ENCODE measurements at regions not wholly inside any gene's neighbourhood (a gene's known extent, or its start where the extent isn't known, plus 50 kb on each side); places are given as distances from the start of the nearest gene placed in this dataset.

DNA sequence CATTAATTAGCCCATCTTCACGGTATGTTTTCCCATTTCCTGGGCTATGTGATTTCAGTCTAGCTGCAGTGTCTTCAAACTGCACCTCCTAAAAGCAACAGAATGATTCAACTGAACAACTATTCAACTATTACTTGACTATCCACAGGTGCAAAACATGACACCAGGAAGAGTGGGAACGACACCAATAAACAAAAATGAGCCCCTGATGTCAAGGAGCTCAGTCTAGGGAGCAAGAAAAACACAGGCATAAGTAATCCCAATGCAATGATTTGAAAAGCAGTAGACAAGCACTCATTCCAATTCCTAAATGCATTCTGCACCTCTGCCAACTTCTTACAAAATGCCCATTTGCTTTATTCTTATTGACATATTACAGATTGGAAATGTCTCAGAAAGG, 285.6 kb downstream of the ETS1 start:
- CTCF ChIA-PET, result no interaction called here
- no peak overlapping the region for H3K27ac Mint-ChIP-seq
- no peak for ATAC-seq
- no peak for DNase-seq (ENCODE audit: low spot score)
- peaks cover 11% of the 10 kb centered on the region; the same call in 1 of the 2 replicates for H3K4me1 Mint-ChIP-seq
- POLR2A ChIA-PET, result no interaction called here
- H3K4me3 Mint-ChIP-seq, result no peak overlapping the region
- H3K27me3 Mint-ChIP-seq (ENCODE audit: low read depth), result no peaks in the 10 kb centered on the region
- H3K36me3 Mint-ChIP-seq, result no peaks in the 10 kb centered on the region
- TF ChIP-seq, protein P1, sequence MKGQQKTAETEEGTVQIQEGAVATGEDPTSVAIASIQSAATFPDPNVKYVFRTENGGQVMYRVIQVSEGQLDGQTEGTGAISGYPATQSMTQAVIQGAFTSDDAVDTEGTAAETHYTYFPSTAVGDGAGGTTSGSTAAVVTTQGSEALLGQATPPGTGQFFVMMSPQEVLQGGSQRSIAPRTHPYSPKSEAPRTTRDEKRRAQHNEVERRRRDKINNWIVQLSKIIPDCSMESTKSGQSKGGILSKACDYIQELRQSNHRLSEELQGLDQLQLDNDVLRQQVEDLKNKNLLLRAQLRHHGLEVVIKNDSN (CRISPR knock-in tag; IDR thresholded peaks at IDR 0.05), result no peak
- TF ChIP-seq OVOL2 (CRISPR knock-in tag; IDR thresholded peaks at IDR 0.05; ENCODE audit: borderline replicate concordance) (no peak), JUN (CRISPR knock-in tag; IDR thresholded peaks at IDR 0.05) (no peak), EMX1 (CRISPR knock-in tag; IDR thresholded peaks at IDR 0.05) (no peak)
- H3K9me3 Mint-ChIP-seq, result no peaks in the 10 kb centered on the region

DNA sequence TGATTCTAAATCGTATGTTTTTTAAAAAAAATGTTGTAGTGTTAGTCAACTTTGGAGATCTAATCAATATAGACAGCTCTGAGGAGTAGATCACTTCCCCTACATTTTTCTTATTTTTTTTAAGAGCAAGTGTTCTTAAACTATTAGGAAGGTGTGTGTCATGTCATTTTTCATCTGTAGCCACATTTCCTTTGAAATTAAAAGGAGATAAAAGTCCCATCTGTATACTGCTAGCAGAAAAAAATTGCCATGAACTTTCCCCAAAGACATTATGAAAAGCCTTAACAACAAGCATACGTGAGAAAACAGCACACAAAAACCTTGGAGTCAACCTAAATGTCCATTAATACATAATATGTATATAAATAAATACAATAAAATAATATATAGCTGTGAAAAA, 286.6 kb downstream of the ETS1 start:
- no peak for ATAC-seq
- POLR2A ChIA-PET, result no interaction called here
- TF ChIP-seq KAT7 (CRISPR knock-in tag; IDR thresholded peaks at IDR 0.05; ENCODE audit: borderline replicate concordance) (no peak), SOX15 (CRISPR knock-in tag; IDR thresholded peaks at IDR 0.05) (no peak), TCF7 (CRISPR knock-in tag; IDR thresholded peaks at IDR 0.05; ENCODE audit: low read depth) (no peak), ATF1 (CRISPR knock-in tag; IDR thresholded peaks at IDR 0.05) (no peak)
- TF ChIP-seq, protein P2, sequence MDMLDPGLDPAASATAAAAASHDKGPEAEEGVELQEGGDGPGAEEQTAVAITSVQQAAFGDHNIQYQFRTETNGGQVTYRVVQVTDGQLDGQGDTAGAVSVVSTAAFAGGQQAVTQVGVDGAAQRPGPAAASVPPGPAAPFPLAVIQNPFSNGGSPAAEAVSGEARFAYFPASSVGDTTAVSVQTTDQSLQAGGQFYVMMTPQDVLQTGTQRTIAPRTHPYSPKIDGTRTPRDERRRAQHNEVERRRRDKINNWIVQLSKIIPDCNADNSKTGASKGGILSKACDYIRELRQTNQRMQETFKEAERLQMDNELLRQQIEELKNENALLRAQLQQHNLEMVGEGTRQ (CRISPR knock-in tag; IDR thresholded peaks at IDR 0.05), result no peak
- TF ChIP-seq, protein P3, sequence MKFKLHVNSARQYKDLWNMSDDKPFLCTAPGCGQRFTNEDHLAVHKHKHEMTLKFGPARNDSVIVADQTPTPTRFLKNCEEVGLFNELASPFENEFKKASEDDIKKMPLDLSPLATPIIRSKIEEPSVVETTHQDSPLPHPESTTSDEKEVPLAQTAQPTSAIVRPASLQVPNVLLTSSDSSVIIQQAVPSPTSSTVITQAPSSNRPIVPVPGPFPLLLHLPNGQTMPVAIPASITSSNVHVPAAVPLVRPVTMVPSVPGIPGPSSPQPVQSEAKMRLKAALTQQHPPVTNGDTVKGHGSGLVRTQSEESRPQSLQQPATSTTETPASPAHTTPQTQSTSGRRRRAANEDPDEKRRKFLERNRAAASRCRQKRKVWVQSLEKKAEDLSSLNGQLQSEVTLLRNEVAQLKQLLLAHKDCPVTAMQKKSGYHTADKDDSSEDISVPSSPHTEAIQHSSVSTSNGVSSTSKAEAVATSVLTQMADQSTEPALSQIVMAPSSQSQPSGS (CRISPR knock-in tag; IDR thresholded peaks at IDR 0.05; ENCODE audit: borderline replicate concordance, low read depth), result no peak
- TF ChIP-seq, protein P4, sequence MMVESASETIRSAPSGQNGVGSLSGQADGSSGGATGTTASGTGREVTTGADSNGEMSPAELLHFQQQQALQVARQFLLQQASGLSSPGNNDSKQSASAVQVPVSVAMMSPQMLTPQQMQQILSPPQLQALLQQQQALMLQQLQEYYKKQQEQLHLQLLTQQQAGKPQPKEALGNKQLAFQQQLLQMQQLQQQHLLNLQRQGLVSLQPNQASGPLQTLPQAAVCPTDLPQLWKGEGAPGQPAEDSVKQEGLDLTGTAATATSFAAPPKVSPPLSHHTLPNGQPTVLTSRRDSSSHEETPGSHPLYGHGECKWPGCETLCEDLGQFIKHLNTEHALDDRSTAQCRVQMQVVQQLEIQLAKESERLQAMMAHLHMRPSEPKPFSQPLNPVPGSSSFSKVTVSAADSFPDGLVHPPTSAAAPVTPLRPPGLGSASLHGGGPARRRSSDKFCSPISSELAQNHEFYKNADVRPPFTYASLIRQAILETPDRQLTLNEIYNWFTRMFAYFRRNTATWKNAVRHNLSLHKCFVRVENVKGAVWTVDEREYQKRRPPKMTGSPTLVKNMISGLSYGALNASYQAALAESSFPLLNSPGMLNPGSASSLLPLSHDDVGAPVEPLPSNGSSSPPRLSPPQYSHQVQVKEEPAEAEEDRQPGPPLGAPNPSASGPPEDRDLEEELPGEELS (CRISPR knock-in tag; IDR thresholded peaks at IDR 0.05), result no peak
- Mint-ChIP-seq H3K4me1 (peaks cover 11% of the 10 kb centered on the region; the same call in 1 of the 2 replicates), H3K36me3 (no peaks in the 10 kb centered on the region), H3K27ac (no peak overlapping the region), H3K9me3 (no peaks in the 10 kb centered on the region), H3K4me3 (no peak overlapping the region), H3K27me3 (ENCODE audit: low read depth) (no peaks in the 10 kb centered on the region)
- CTCF ChIA-PET, result no interaction called here
- no peak for DNase-seq (ENCODE audit: low spot score)

DNA sequence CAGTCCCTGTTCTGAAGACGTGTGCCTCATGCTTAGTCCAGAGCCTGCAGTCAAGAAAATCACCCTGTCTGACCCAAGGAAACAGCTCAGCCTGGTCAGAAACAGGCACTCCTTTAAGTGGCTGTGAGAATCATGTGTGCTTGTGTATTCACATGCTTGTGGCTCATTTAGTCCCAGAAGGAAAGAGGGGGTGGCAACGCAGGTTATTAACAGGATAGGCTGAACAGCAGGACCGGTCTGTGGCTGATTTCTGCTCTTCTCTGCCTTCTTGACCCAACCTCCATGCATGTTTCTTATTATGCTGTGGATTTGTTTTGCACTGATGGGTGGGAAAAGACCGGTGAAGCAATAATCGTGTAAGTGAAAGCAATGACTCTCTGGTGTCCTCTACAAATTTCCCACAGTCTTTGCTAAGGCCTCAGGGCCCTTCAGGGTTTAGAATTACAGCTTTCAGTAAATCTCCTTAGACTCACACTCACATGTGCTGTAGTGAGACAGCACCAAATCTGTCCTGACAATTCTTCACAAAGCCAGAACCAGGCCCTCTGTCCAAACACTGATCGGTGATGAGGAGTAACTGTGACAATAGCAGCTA, 288.1 kb downstream of the ETS1 start:
- ChIA-PET CTCF (interaction anchor here (1.7 kb wide), 1 partner anchor 142 kb away, joined by 5 read pairs; no protein-coding TSS in a partner anchor), POLR2A (no interaction called here)
- Mint-ChIP-seq H3K9me3 (no peaks in the 10 kb centered on the region), H3K27me3 (ENCODE audit: low read depth) (no peaks in the 10 kb centered on the region), H3K36me3 (no peaks in the 10 kb centered on the region), H3K4me1 (peaks cover 11% of the 10 kb centered on the region; the same call in 1 of the 2 replicates), H3K4me3 (no peak overlapping the region), H3K27ac (no peak overlapping the region)
- no peak for ATAC-seq
- DNase-seq (ENCODE audit: low spot score), result no peak
- TF ChIP-seq PRRX2 (CRISPR knock-in tag; IDR thresholded peaks at IDR 0.05), result no peak
- no peak for TF ChIP-seq FOXJ3 (CRISPR knock-in tag; IDR thresholded peaks at IDR 0.05; ENCODE audit: borderline replicate concordance)
- no peak for TF ChIP-seq GRHL2 (CRISPR knock-in tag; IDR thresholded peaks at IDR 0.05; ENCODE audit: insufficient replicate concordance, severe bottlenecking)
- TF ChIP-seq, protein P5, sequence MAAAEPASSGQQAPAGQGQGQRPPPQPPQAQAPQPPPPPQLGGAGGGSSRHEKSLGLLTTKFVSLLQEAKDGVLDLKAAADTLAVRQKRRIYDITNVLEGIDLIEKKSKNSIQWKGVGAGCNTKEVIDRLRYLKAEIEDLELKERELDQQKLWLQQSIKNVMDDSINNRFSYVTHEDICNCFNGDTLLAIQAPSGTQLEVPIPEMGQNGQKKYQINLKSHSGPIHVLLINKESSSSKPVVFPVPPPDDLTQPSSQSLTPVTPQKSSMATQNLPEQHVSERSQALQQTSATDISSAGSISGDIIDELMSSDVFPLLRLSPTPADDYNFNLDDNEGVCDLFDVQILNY (CRISPR knock-in tag; IDR thresholded peaks at IDR 0.05), result no peak
- TF ChIP-seq, protein P6, sequence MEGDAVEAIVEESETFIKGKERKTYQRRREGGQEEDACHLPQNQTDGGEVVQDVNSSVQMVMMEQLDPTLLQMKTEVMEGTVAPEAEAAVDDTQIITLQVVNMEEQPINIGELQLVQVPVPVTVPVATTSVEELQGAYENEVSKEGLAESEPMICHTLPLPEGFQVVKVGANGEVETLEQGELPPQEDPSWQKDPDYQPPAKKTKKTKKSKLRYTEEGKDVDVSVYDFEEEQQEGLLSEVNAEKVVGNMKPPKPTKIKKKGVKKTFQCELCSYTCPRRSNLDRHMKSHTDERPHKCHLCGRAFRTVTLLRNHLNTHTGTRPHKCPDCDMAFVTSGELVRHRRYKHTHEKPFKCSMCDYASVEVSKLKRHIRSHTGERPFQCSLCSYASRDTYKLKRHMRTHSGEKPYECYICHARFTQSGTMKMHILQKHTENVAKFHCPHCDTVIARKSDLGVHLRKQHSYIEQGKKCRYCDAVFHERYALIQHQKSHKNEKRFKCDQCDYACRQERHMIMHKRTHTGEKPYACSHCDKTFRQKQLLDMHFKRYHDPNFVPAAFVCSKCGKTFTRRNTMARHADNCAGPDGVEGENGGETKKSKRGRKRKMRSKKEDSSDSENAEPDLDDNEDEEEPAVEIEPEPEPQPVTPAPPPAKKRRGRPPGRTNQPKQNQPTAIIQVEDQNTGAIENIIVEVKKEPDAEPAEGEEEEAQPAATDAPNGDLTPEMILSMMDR (IDR thresholded peaks at IDR 0.05), result no peak
- TF ChIP-seq NR2C2 (CRISPR knock-in tag; IDR thresholded peaks at IDR 0.05), result no peak
- TF ChIP-seq, protein P7, sequence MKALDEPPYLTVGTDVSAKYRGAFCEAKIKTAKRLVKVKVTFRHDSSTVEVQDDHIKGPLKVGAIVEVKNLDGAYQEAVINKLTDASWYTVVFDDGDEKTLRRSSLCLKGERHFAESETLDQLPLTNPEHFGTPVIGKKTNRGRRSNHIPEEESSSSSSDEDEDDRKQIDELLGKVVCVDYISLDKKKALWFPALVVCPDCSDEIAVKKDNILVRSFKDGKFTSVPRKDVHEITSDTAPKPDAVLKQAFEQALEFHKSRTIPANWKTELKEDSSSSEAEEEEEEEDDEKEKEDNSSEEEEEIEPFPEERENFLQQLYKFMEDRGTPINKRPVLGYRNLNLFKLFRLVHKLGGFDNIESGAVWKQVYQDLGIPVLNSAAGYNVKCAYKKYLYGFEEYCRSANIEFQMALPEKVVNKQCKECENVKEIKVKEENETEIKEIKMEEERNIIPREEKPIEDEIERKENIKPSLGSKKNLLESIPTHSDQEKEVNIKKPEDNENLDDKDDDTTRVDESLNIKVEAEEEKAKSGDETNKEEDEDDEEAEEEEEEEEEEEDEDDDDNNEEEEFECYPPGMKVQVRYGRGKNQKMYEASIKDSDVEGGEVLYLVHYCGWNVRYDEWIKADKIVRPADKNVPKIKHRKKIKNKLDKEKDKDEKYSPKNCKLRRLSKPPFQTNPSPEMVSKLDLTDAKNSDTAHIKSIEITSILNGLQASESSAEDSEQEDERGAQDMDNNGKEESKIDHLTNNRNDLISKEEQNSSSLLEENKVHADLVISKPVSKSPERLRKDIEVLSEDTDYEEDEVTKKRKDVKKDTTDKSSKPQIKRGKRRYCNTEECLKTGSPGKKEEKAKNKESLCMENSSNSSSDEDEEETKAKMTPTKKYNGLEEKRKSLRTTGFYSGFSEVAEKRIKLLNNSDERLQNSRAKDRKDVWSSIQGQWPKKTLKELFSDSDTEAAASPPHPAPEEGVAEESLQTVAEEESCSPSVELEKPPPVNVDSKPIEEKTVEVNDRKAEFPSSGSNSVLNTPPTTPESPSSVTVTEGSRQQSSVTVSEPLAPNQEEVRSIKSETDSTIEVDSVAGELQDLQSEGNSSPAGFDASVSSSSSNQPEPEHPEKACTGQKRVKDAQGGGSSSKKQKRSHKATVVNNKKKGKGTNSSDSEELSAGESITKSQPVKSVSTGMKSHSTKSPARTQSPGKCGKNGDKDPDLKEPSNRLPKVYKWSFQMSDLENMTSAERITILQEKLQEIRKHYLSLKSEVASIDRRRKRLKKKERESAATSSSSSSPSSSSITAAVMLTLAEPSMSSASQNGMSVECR (CRISPR knock-in tag; IDR thresholded peaks at IDR 0.05; ENCODE audit: borderline replicate concordance), result no peak
- TF ChIP-seq, protein P2 (CRISPR knock-in tag; IDR thresholded peaks at IDR 0.05), result no peak

All from WTC11 (cell line).